ENCODE measurements at regions not wholly inside any gene's neighbourhood (a gene's known extent, or its start where the extent isn't known, plus 50 kb on each side); places are given as distances from the start of the nearest gene placed in this dataset.

DNA sequence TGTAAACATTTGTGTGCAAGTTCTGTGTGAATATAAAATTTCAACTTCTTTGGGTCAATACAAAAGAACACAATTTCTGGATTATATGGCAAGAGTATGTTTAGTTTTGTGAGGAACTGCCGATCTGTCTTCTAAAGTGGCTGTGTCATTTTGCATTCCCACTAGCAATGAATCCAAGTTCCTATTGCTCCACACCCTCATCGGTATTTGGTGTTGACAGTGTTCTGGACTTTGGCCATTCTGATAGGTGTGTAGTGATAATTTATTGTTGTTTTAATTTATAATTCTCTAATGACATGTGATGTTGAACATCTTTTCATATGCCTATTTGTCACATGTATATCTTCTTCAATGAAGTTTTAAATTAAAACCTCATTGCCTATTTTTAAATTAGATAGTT is 58.2 kb upstream of the TMC3 start:
- no peak for TF ChIP-seq EZH2 (IDR thresholded peaks at IDR 0.05; ENCODE audit: borderline replicate concordance, low read depth, low read length, severe bottlenecking)
- no peak for TF ChIP-seq POLR2AphosphoS5 (IDR thresholded peaks at IDR 0.05; ENCODE audit: insufficient read depth, low read depth, low read length)
- TF ChIP-seq, protein P1, sequence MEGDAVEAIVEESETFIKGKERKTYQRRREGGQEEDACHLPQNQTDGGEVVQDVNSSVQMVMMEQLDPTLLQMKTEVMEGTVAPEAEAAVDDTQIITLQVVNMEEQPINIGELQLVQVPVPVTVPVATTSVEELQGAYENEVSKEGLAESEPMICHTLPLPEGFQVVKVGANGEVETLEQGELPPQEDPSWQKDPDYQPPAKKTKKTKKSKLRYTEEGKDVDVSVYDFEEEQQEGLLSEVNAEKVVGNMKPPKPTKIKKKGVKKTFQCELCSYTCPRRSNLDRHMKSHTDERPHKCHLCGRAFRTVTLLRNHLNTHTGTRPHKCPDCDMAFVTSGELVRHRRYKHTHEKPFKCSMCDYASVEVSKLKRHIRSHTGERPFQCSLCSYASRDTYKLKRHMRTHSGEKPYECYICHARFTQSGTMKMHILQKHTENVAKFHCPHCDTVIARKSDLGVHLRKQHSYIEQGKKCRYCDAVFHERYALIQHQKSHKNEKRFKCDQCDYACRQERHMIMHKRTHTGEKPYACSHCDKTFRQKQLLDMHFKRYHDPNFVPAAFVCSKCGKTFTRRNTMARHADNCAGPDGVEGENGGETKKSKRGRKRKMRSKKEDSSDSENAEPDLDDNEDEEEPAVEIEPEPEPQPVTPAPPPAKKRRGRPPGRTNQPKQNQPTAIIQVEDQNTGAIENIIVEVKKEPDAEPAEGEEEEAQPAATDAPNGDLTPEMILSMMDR (IDR thresholded peaks at IDR 0.05; ENCODE audit: extremely low read depth in 1 of 2, insufficient read depth in 1 of 2, low read depth in 1 of 2, low read length in 2 of 2), result no peak
- TF ChIP-seq MYC (IDR thresholded peaks at IDR 0.05; ENCODE audit: low read depth, low read length), result no peak
- TF ChIP-seq GATA2 (IDR thresholded peaks at IDR 0.05; ENCODE audit: insufficient read depth, insufficient read length, low read depth, low read length), result no peak
- TF ChIP-seq POLR2A (IDR thresholded peaks at IDR 0.05; ENCODE audit: low read depth, low read length), result no peak
- TF ChIP-seq FOS (IDR thresholded peaks at IDR 0.05; ENCODE audit: borderline replicate concordance, insufficient read depth, low read length), result no peak
